Kidney (tissue), 13 donors: ENCODE measurements at regions not wholly inside any gene's neighbourhood (a gene's known extent, or its start where the extent isn't known, plus 50 kb on each side); places are given as distances from the start of the nearest gene placed in this dataset.

ENCODE experiments used
- DNase-seq, 5 donors: peaks; one replicate each; pipeline ENCODE4 v3.0.0-alpha.2; 2013 to 2020
- FAIRE-seq: peaks from 2 replicates; lab custom pipeline; 2012; peaks lifted over from hg19 to GRCh38; lab: Jason Lieb, UNC
- H3K27ac ChIP-seq, 2 donors: one replicate each; pipeline ENCODE4 v1.7.0; 2013; ENCODE audit warnings: low read depth in 2 of 2, low read length in 2 of 2, inconsistent platforms in 1 of 2
- H3K27me3 ChIP-seq: one replicate; pipeline ENCODE4 v1.7.1; 2013; ENCODE audit warnings: low read length, inconsistent platforms; ENCODE audit not compliant: control insufficient read depth, insufficient read depth
- H3K36me3 ChIP-seq, 3 donors: one replicate each; pipeline versions ENCODE4 v1.7.0 to v1.7.1; 2013; ENCODE audit warnings: low read length in 3 of 3, control low read depth in 1 of 3, inconsistent platforms in 1 of 3; ENCODE audit not compliant: insufficient read depth in 3 of 3, control insufficient read depth in 2 of 3
- H3K4me1 ChIP-seq, 3 donors: one replicate each; pipeline versions ENCODE4 v1.7.0 to v1.7.1; 2013; ENCODE audit warnings: low read length in 3 of 3, inconsistent platforms in 1 of 3, low read depth in 1 of 3; ENCODE audit not compliant: control insufficient read depth in 2 of 3, insufficient read depth in 2 of 3
- H3K4me3 ChIP-seq, 3 donors: one replicate each; pipeline versions ENCODE4 v1.7.0 to v1.8.1; 2013; ENCODE audit warnings: low read length in 3 of 3, control low read depth in 1 of 3, inconsistent platforms in 1 of 3
- H3K9ac ChIP-seq, 3 donors: one replicate each; pipeline versions ENCODE4 v1.7.0 to v1.7.1; 2013; ENCODE audit warnings: low read length in 3 of 3, control low read depth in 1 of 3, inconsistent platforms in 1 of 3
- H3K9me3 ChIP-seq, 3 donors: one replicate each; pipeline versions ENCODE4 v1.7.0 to v1.7.1; 2013; ENCODE audit warnings: low read length in 3 of 3, control low read depth in 1 of 3, inconsistent platforms in 1 of 3; ENCODE audit not compliant: control insufficient read depth in 2 of 3, insufficient read depth in 1 of 3
- CTCF ChIP-seq: IDR thresholded peaks from 3 replicates; pipeline ENCODE4 v1.5.1; 2012; ENCODE audit warnings: mild to moderate bottlenecking, moderate library complexity, borderline replicate concordance; ENCODE audit not compliant: insufficient read depth; ENCODE audit errors: extremely low read depth
- intact Hi-C: fragments of 100-400 bp; cut with DNase I; formaldehyde crosslinking; loops from one replicate; pipeline ENCODE4 v1.11.1; 2022
- donor health status: control.
- donor health status: control.
- donor health status: control.
- donor health status: control.
- donor health status: control.
- donor health status: DM: yes; HTN: yes; CAD: no.
- donor health status: Normal renal cell carcinoma (clear cell type).

DNA sequence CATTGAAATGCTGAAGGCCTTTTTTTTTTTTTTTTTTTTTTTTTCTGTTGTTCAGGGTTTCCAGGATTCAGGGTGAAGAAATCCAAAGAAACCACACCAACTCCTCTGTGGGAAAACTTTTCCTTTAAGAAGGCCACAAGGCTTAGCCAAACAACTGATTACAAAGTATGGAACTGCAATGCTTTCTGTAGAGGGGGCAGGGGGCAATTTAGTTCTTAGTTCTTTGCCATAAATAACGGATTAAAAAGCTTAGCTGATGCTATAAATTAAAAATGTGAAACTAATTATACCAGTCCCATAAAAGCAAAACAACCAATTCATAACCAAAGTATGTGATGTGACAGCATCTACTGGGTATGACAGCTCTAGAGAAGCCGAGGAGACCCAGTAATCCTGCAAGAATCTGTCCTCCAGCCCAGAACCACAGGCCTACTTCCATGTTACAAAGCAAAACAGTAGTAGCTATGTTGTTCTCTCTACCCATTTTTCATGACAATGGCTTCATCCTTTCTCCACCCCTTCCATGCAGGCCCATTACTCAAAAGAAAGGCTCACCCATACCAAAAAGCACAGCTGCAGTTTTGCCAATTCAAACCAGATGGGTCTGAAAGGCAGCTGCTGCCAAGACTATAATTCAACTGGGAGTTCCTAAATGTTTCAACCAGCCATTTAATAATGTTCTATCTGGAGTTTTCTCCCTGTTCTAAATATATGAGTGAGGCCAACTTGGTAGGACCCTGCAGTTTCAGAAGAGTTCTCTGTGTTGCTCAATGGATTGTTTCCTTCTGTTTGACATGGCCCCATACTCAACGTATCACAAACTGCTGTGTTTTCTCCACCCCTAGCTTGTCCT lies 167.1 kb upstream of the ZFHX3 start:
- DNase-seq (no peak), FAIRE-seq (no peak)
- no peak overlapping the region for H3K4me3 ChIP-seq
- no peak overlapping the region for H3K9ac ChIP-seq
- H3K27me3 ChIP-seq = no peaks in the 10 kb centered on the region
- TF ChIP-seq CTCF = no peak
- peaks cover 0 to 7% (median 0%) of the 10 kb centered on the region in 3 donors for H3K9me3 ChIP-seq
- H3K4me1 ChIP-seq = no peaks in the 10 kb centered on the region
- intact Hi-C loops = no loop called here
- H3K27ac ChIP-seq = no peak overlapping the region
- no peaks in the 10 kb centered on the region for H3K36me3 ChIP-seq

GRCh38 chr16:73213732-73214455 lies 166.0 kb upstream of the ZFHX3 start:
- Histone ChIP-seq H3K27me3 (no peaks in the 10 kb centered on the region), H3K9me3 (peaks cover 0 to 7% (median 0%) of the 10 kb centered on the region in 3 donors), H3K27ac (no peak overlapping the region), H3K36me3 (no peaks in the 10 kb centered on the region), H3K9ac (no peak overlapping the region), H3K4me3 (no peak overlapping the region), H3K4me1 (no peaks in the 10 kb centered on the region)
- FAIRE-seq (no peak), DNase-seq (peak in 1 of 5 donors; percentile 40)
- intact Hi-C loops = no loop called here
- TF ChIP-seq CTCF = no peak

DNA sequence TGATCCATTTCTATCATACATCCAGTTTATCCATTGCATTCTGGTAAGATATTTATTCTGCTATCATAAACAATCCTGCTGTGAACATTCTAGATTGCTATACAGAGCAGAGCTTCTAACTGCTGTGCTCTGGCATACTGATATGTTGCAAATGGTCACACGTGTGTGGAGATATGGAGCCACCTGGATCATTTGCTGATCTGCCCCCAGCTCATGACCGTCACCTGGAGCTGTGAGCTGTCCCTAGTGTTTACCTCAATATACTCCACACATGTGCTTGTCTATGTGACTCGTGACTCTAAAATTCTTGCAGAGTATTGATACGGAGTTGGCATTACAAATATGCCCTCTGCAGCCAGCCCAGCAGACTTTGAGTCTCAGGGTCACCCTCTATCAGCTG lies 164.5 kb upstream of the ZFHX3 start:
- Histone ChIP-seq H3K4me3 (no peak overlapping the region), H3K27me3 (no peaks in the 10 kb centered on the region), H3K9ac (no peak overlapping the region), H3K27ac (no peak overlapping the region), H3K36me3 (no peaks in the 10 kb centered on the region), H3K4me1 (no peaks in the 10 kb centered on the region), H3K9me3 (peaks cover 0 to 7% (median 0%) of the 10 kb centered on the region in 3 donors)
- no peak for FAIRE-seq
- intact Hi-C loops = no loop called here
- TF ChIP-seq CTCF = no peak
- DNase-seq = no peak
